ENCODE measurements at regions not wholly inside any gene's neighbourhood (a gene's known extent, or its start where the extent isn't known, plus 50 kb on each side); places are given as distances from the start of the nearest gene placed in this dataset.

DNA sequence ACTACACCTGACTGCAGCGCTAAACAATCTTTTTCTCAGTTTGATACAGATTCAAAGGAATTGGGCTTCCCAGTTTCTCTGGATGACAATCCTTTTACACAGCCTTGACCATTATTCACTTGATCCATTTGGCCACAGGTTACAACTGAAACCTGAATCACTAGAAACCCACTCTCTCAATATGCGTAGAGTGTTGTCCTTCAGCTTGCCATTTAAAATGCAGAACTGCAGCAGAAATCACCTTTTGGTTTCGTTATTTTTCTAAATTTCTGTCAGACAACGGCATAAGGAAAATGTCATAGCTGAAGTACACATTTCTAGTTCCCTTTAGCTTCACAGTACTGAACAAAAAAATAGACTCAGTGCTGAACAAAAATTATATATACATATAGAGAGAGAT, 255.8 kb upstream of the TENM3 start:
- intact Hi-C loops (cut with micrococcal nuclease; ENCODE audit: unreplicated experiment) = no loop called here
- in situ Hi-C loops (cut with HindIII; ENCODE audit: extremely low pct_ligation_motif_present, low pct_unique_long_range_greater_than_20kb) = no loop called here
- H3K9me3 ChIP-seq (ENCODE audit: low read length) = no peaks in the 10 kb centered on the region
- TF ChIP-seq ZNF225 (CRISPR knock-in tag; IDR thresholded peaks at IDR 0.05) = no peak
- no peak for TF ChIP-seq KAT2B (IDR thresholded peaks at IDR 0.05; ENCODE audit: borderline replicate concordance, low read depth, low read length)
- no peak for TF ChIP-seq HOXA3 (CRISPR knock-in tag; IDR thresholded peaks at IDR 0.05)
- TF ChIP-seq ZBTB39 (CRISPR knock-in tag; IDR thresholded peaks at IDR 0.05) = no peak
- no peak for TF ChIP-seq GLI4 (CRISPR knock-in tag; IDR thresholded peaks at IDR 0.05; ENCODE audit: borderline replicate concordance)
- no peak for TF ChIP-seq PTBP1 (IDR thresholded peaks at IDR 0.05; ENCODE audit: low read depth, low read length, poor library complexity, severe bottlenecking)
- TF ChIP-seq, protein P1, sequence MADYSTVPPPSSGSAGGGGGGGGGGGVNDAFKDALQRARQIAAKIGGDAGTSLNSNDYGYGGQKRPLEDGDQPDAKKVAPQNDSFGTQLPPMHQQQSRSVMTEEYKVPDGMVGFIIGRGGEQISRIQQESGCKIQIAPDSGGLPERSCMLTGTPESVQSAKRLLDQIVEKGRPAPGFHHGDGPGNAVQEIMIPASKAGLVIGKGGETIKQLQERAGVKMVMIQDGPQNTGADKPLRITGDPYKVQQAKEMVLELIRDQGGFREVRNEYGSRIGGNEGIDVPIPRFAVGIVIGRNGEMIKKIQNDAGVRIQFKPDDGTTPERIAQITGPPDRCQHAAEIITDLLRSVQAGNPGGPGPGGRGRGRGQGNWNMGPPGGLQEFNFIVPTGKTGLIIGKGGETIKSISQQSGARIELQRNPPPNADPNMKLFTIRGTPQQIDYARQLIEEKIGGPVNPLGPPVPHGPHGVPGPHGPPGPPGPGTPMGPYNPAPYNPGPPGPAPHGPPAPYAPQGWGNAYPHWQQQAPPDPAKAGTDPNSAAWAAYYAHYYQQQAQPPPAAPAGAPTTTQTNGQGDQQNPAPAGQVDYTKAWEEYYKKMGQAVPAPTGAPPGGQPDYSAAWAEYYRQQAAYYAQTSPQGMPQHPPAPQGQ (CRISPR knock-in tag; IDR thresholded peaks at IDR 0.05; ENCODE audit: borderline replicate concordance) = no peak
- TF ChIP-seq FLYWCH1 (CRISPR knock-in tag; IDR thresholded peaks at IDR 0.05) = no peak
- TF ChIP-seq ZNF556 (CRISPR knock-in tag; IDR thresholded peaks at IDR 0.05; ENCODE audit: borderline replicate concordance) = no peak
- TF ChIP-seq HES4 (CRISPR knock-in tag; IDR thresholded peaks at IDR 0.05; ENCODE audit: borderline replicate concordance) = no peak
- TF ChIP-seq HNF4G (IDR thresholded peaks at IDR 0.05; ENCODE audit: borderline replicate concordance, low read depth, low read length) = no peak
- TF ChIP-seq HNF4G (CRISPR knock-in tag; IDR thresholded peaks at IDR 0.05; ENCODE audit: borderline replicate concordance, low read depth) = no peak
- TF ChIP-seq ZNF563 (CRISPR knock-in tag; IDR thresholded peaks at IDR 0.05) = no peak
- TF ChIP-seq ZNF382 (CRISPR knock-in tag; IDR thresholded peaks at IDR 0.05; ENCODE audit: borderline replicate concordance) = no peak
- TF ChIP-seq NBN (conservative IDR thresholded peaks at IDR 0.05) = no peak
- TF ChIP-seq ZNF207 (IDR thresholded peaks at IDR 0.05; ENCODE audit: borderline replicate concordance) = no peak
- no peak for TF ChIP-seq RAD21 (CRISPR knock-in tag; IDR thresholded peaks at IDR 0.05)
- TF ChIP-seq CBX1 (IDR thresholded peaks at IDR 0.05; ENCODE audit: low read depth) = no peak
- H3K27ac ChIP-seq (ENCODE audit: extremely low read length, insufficient read depth, low read length) = no peak overlapping the region
- H3K79me2 ChIP-seq (ENCODE audit: insufficient read depth, low read length) = no peaks in the 10 kb centered on the region
- no peak overlapping the region for H3K4me3 ChIP-seq (replicated peaks in 1 of 3; ENCODE audit: insufficient read depth in 1 of 3, low read depth in 2 of 3, low read length in 3 of 3)
- ChIA-PET CTCF (ENCODE audit: low intra/inter-chr PET ratio, low total read pairs) (no interaction called here), POLR2A (no interaction called here)
- no peaks in the 10 kb centered on the region for H3K4me1 ChIP-seq (ENCODE audit: insufficient read depth, low read length)
- ATAC-seq (no peak), DNase-seq (ENCODE audit: low spot score) (no peak), FAIRE-seq (no peak)
- BruUV-seq (replicated peaks) = no TSS peak
- H3K4me2 ChIP-seq (ENCODE audit: low read depth, low read length) = no peak overlapping the region
- no peak overlapping the region for H2AFZ ChIP-seq (ENCODE audit: low read length)
- no peaks in the 10 kb centered on the region for H3K27me3 ChIP-seq (ENCODE audit: control insufficient read depth in 1 of 2, insufficient read depth in 2 of 2, low read length in 2 of 2)
- H4K20me1 ChIP-seq (ENCODE audit: insufficient read depth, low read length) = no peaks in the 10 kb centered on the region
- no peaks in the 10 kb centered on the region for H3K36me3 ChIP-seq (replicated peaks in 1 of 2; ENCODE audit: control insufficient read depth in 1 of 2, insufficient read depth in 2 of 2, low read length in 2 of 2)
- WGBS (ENCODE audit: low lambda C conversion rate) = 17% methylated on average over 4 of the region's 4 CpGs
- no peak overlapping the region for H3K9ac ChIP-seq (ENCODE audit: insufficient read depth, low read depth, low read length)

All from HepG2 (cell line).